IMR-90 (cell line): ENCODE measurements at regions not wholly inside any gene's neighbourhood (a gene's known extent, or its start where the extent isn't known, plus 50 kb on each side); places are given as distances from the start of the nearest gene placed in this dataset.

Experiments
- ATAC-seq: fragments of 200-7000 bp; cut with Tn5 transposase; 2 replicates; pipeline ENCODE4 v1.9.1; 2020; ENCODE audit warnings: low read depth, mild to moderate bottlenecking, moderate library complexity
- BruUV-seq: library from RNA; stranded (reverse); fragments of 400-500 nt; replicated peaks from 2 replicates; lab custom pipeline; 2021; lab: Mats Ljungman, UMichigan
- CTCF ChIA-PET: fragments of 300-600 bp; formaldehyde crosslinking; extraction: SDS; loops from one replicate; lab custom pipeline; 2021; ENCODE audit warnings: antibody characterized with exemption; lab: Yijun Ruan, JAX
- POLR2A ChIA-PET: fragments of 300-600 bp; sonication (Branson Sonifier 250); formaldehyde crosslinking; loops from one replicate; lab custom pipeline; 2022; ENCODE audit warnings: antibody characterized with exemption; ENCODE audit not compliant: unreplicated experiment; lab: Charles Lee
- DNase-seq: peaks from one replicate; pipeline ENCODE4 v3.0.0; 2013
- H2AFZ ChIP-seq: replicated peaks from 2 replicates; pipeline ENCODE3; 2013; ENCODE audit warnings: low read length, mild to moderate bottlenecking; ENCODE audit not compliant: poor library complexity
- H2AK5ac ChIP-seq: 2 replicates; pipeline ENCODE4 v1.6.1; 2013; ENCODE audit warnings: low read depth, low read length, inconsistent platforms
- H2AK9ac ChIP-seq: replicated peaks from 2 replicates; pipeline ENCODE3; 2013; ENCODE audit warnings: mild to moderate bottlenecking, low read depth, low read length, moderate library complexity; ENCODE audit not compliant: poor library complexity
- H2BK120ac ChIP-seq: 2 replicates; pipeline ENCODE4 v1.6.1; 2013; ENCODE audit warnings: low read depth, low read length, inconsistent platforms
- H2BK15ac ChIP-seq: 3 replicates; pipeline ENCODE4 v1.6.1; 2013; ENCODE audit warnings: low read depth, low read length, inconsistent platforms
- H2BK20ac ChIP-seq: 2 replicates; pipeline ENCODE4 v1.6.1; 2013; ENCODE audit warnings: low read depth, mild to moderate bottlenecking, inconsistent platforms, low read length, moderate library complexity
- H2BK5ac ChIP-seq: 2 replicates; pipeline ENCODE4 v1.6.1; 2013; ENCODE audit warnings: mild to moderate bottlenecking, low read depth, low read length, inconsistent platforms; ENCODE audit not compliant: poor library complexity, severe bottlenecking
- H3K14ac ChIP-seq: replicated peaks from 2 replicates; pipeline ENCODE4 v1.6.1; 2013; ENCODE audit warnings: low read depth, low read length, inconsistent platforms
- H3K18ac ChIP-seq: 2 replicates; pipeline ENCODE4 v1.6.1; 2013; ENCODE audit warnings: low read depth, low read length, control low read depth
- H3K23ac ChIP-seq: 2 replicates; pipeline ENCODE4 v1.6.1; 2013; ENCODE audit warnings: low read depth, low read length, inconsistent platforms
- H3K27ac ChIP-seq: 2 replicates; pipeline ENCODE4 v1.5.1; 2013; ENCODE audit warnings: mild to moderate bottlenecking, control low read depth, low read length; ENCODE audit not compliant: insufficient read depth
- H3K27me3 ChIP-seq: 2 replicates; pipeline ENCODE4 v1.6.1; 2013; ENCODE audit warnings: low read length; ENCODE audit not compliant: control insufficient read depth, insufficient read depth
- H3K36me3 ChIP-seq: 2 replicates; pipeline ENCODE4 v1.6.1; 2013; ENCODE audit warnings: low read length, mixed read lengths; ENCODE audit not compliant: control insufficient read depth, insufficient read depth
- H3K4ac ChIP-seq: 2 replicates; pipeline ENCODE4 v1.6.1; 2013; ENCODE audit warnings: low read depth, low read length, inconsistent platforms
- H3K4me1 ChIP-seq: 2 replicates; pipeline ENCODE4 v1.6.1; 2013; ENCODE audit warnings: low read length, mixed read lengths; ENCODE audit not compliant: control insufficient read depth, insufficient read depth
- H3K4me2 ChIP-seq: 2 replicates; pipeline ENCODE4 v1.6.1; 2013; ENCODE audit warnings: low read depth, mild to moderate bottlenecking, control low read depth, low read length, moderate library complexity
- H3K4me3 ChIP-seq: 2 replicates; pipeline ENCODE4 v1.5.1; 2013; ENCODE audit warnings: low read depth, mild to moderate bottlenecking, control low read depth, low read length, moderate library complexity; ENCODE audit not compliant: insufficient read depth
- H3K56ac ChIP-seq: 2 replicates; pipeline ENCODE4 v1.6.1; 2013; ENCODE audit warnings: low read length, inconsistent platforms; ENCODE audit not compliant: insufficient read depth; ENCODE audit errors: extremely low read depth
- H3K79me1 ChIP-seq, 2 experiments: 2 replicates each; pipeline ENCODE4 v1.6.1; 2013; ENCODE audit warnings: low read length in 2 of 2, inconsistent platforms in 1 of 2, low read depth in 1 of 2
- H3K9ac ChIP-seq: 2 replicates; pipeline ENCODE4 v1.6.1; 2013; ENCODE audit warnings: low read depth, low read length, control low read depth
- H3K9me1 ChIP-seq: 2 replicates; pipeline ENCODE4 v1.6.1; 2013; ENCODE audit warnings: low read length, inconsistent platforms; ENCODE audit not compliant: insufficient read depth
- H3K9me3 ChIP-seq: 2 replicates; pipeline ENCODE4 v1.6.1; 2013; ENCODE audit warnings: low read length; ENCODE audit not compliant: control insufficient read depth, insufficient read depth
- H4K20me1 ChIP-seq: 2 replicates; pipeline ENCODE4 v1.6.1; 2013; ENCODE audit warnings: low read length, inconsistent platforms; ENCODE audit not compliant: insufficient read depth
- H4K5ac ChIP-seq: 2 replicates; pipeline ENCODE4 v1.6.1; 2013; ENCODE audit warnings: mild to moderate bottlenecking, low read depth, low read length, control low read depth
- H4K8ac ChIP-seq, 2 experiments: 2 replicates each; pipeline ENCODE4 v1.6.1; 2013; ENCODE audit warnings: low read depth in 2 of 2, low read length in 2 of 2, control low read depth in 1 of 2, inconsistent platforms in 1 of 2
- H4K91ac ChIP-seq: 2 replicates; pipeline ENCODE4 v1.6.1; 2013; ENCODE audit warnings: low read depth, low read length, inconsistent platforms; ENCODE audit not compliant: insufficient read depth
- CEBPB ChIP-seq: IDR thresholded peaks from 2 replicates; pipeline ENCODE4 v1.6.1; 2012; ENCODE audit warnings: low read depth, low read length, improper control_type of control experiment
- CHD1 ChIP-seq: IDR thresholded peaks from 2 replicates; pipeline ENCODE4 v1.6.1; 2012; ENCODE audit warnings: low read depth, low read length, improper control_type of control experiment
- FOS ChIP-seq: fragments of 150-350 bp; IDR thresholded peaks from 2 replicates; pipeline ENCODE4 v1.6.1; 2016; ENCODE audit warnings: low read depth, low read length
- MAFK ChIP-seq: IDR thresholded peaks from 2 replicates; pipeline ENCODE4 v1.6.1; 2012; ENCODE audit warnings: low read depth, low read length, improper control_type of control experiment
- MAZ ChIP-seq: IDR thresholded peaks from 2 replicates; pipeline ENCODE4 v1.6.1; 2012; ENCODE audit warnings: low read depth, mild to moderate bottlenecking, low read length, improper control_type of control experiment, moderate library complexity, borderline replicate concordance
- MXI1 ChIP-seq: IDR thresholded peaks from 2 replicates; pipeline ENCODE4 v1.6.1; 2012; ENCODE audit warnings: low read depth, mild to moderate bottlenecking, low read length, moderate library complexity, borderline replicate concordance
- NFE2L2 ChIP-seq: fragments of 150-350 bp; IDR thresholded peaks from 2 replicates; pipeline ENCODE4 v1.6.1; 2016; ENCODE audit warnings: low read depth, mild to moderate bottlenecking, low read length
- RCOR1 ChIP-seq: IDR thresholded peaks from 2 replicates; pipeline ENCODE4 v1.6.1; 2012; ENCODE audit warnings: mild to moderate bottlenecking, low read length, improper control_type of control experiment; ENCODE audit not compliant: insufficient replicate concordance
- RFX5 ChIP-seq: IDR thresholded peaks from 2 replicates; pipeline ENCODE4 v1.8.0; 2012; ENCODE audit warnings: low read depth, mild to moderate bottlenecking, low read length, moderate library complexity
- SMC3 ChIP-seq: fragments of 150-350 bp; IDR thresholded peaks from 2 replicates; pipeline ENCODE4 v1.6.1; 2016; ENCODE audit warnings: low read depth, mild to moderate bottlenecking, antibody characterized with exemption, low read length, moderate library complexity
- WGBS, 2 experiments: methylation state at CpG; one replicate each; pipeline versions ENCODE4 v1.1.5 to v1.1.7; 2013; ENCODE audit warnings: missing lambda C conversion rate in 2 of 2; ENCODE audit not compliant: insufficient read length in 1 of 2; ENCODE audit errors: extremely low coverage in 2 of 2; 5-methylcytosine and 5-hydroxymethylcytosine counted together
- dilution Hi-C: fragments of 300-500 bp; cut with HindIII; formaldehyde crosslinking; loops from one replicate; pipeline ENCODE4 v1.14.3; 2018; ENCODE audit warnings: low sequenced_read_pairs; ENCODE audit not compliant: unreplicated experiment
- in situ Hi-C: fragments of 300-500 bp; cut with MboI; formaldehyde crosslinking; loops from 3 replicates; pipeline ENCODE4 v1.14.3; 2019; ENCODE audit warnings: low sequenced_read_pairs, inconsistent platforms, mixed read lengths
- intact Hi-C: fragments of 100-400 bp; cut with micrococcal nuclease; formaldehyde crosslinking; loops from 2 replicates; pipeline ENCODE4 v1.10.0; 2022
- TF ChIP-seq, protein P1 (sequence below): fragments of 150-350 bp; IDR thresholded peaks from 2 replicates; pipeline ENCODE4 v1.6.1; 2017; ENCODE audit warnings: mild to moderate bottlenecking, antibody characterized with exemption, low read length, low read depth
- TF ChIP-seq, protein P2 (sequence below): conservative IDR thresholded peaks from 2 replicates; pipeline ENCODE4 v1.5.1; 2012; ENCODE audit warnings: mild to moderate bottlenecking, low read depth, low read length, improper control_type of control experiment
- TF ChIP-seq, protein P3 (sequence below): fragments of 150-350 bp; IDR thresholded peaks from 2 replicates; pipeline ENCODE4 v1.6.1; 2016; ENCODE audit warnings: low read depth, mild to moderate bottlenecking, low read length, moderate library complexity, borderline replicate concordance

DNA sequence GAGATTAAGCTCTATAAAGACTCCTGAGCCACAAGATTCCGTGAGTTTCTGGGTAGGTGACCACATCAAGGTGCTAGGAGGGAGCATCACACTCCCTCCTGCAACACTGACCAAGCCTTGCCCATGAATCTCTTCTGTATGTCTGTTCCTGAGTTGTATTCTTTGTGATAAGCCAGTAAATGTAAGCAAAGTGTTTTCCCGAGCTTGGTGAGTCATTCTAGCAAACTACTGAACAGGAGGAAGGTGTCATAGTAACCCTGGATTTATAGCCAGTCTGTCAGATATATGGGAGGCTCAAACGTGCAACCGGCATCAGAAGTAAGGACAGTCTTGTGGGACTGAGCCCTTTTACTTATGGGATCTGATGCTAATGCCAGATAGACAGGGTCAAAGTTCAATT is 346.1 kb upstream of the KYNU start:
- H3K4ac ChIP-seq: no peak overlapping the region
- H3K23ac ChIP-seq: no peak overlapping the region
- TF ChIP-seq, protein P1, sequence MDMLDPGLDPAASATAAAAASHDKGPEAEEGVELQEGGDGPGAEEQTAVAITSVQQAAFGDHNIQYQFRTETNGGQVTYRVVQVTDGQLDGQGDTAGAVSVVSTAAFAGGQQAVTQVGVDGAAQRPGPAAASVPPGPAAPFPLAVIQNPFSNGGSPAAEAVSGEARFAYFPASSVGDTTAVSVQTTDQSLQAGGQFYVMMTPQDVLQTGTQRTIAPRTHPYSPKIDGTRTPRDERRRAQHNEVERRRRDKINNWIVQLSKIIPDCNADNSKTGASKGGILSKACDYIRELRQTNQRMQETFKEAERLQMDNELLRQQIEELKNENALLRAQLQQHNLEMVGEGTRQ: no peak
- TF ChIP-seq CEBPB: no peak
- TF ChIP-seq MAFK: no peak
- no peak for TF ChIP-seq SMC3
- TF ChIP-seq, protein P2, sequence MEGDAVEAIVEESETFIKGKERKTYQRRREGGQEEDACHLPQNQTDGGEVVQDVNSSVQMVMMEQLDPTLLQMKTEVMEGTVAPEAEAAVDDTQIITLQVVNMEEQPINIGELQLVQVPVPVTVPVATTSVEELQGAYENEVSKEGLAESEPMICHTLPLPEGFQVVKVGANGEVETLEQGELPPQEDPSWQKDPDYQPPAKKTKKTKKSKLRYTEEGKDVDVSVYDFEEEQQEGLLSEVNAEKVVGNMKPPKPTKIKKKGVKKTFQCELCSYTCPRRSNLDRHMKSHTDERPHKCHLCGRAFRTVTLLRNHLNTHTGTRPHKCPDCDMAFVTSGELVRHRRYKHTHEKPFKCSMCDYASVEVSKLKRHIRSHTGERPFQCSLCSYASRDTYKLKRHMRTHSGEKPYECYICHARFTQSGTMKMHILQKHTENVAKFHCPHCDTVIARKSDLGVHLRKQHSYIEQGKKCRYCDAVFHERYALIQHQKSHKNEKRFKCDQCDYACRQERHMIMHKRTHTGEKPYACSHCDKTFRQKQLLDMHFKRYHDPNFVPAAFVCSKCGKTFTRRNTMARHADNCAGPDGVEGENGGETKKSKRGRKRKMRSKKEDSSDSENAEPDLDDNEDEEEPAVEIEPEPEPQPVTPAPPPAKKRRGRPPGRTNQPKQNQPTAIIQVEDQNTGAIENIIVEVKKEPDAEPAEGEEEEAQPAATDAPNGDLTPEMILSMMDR: no peak
- TF ChIP-seq FOS: no peak
- TF ChIP-seq MAZ: no peak
- no peak for TF ChIP-seq CHD1
- no peak for TF ChIP-seq RFX5
- TF ChIP-seq MXI1: no peak
- TF ChIP-seq NFE2L2: no peak
- TF ChIP-seq, protein P3, sequence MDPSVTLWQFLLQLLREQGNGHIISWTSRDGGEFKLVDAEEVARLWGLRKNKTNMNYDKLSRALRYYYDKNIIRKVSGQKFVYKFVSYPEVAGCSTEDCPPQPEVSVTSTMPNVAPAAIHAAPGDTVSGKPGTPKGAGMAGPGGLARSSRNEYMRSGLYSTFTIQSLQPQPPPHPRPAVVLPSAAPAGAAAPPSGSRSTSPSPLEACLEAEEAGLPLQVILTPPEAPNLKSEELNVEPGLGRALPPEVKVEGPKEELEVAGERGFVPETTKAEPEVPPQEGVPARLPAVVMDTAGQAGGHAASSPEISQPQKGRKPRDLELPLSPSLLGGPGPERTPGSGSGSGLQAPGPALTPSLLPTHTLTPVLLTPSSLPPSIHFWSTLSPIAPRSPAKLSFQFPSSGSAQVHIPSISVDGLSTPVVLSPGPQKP: no peak
- TF ChIP-seq RCOR1: no peak
- ChIA-PET CTCF (no interaction called here), POLR2A (no interaction called here)
- dilution Hi-C loops (no loop called here), intact Hi-C loops (no loop called here), in situ Hi-C loops (no loop called here)
- no peak overlapping the region for H3K9ac ChIP-seq
- H3K9me3 ChIP-seq: no peaks in the 10 kb centered on the region
- H2AK5ac ChIP-seq: no peak overlapping the region
- H3K18ac ChIP-seq: no peak overlapping the region
- no peak overlapping the region for H3K4me3 ChIP-seq
- H2BK5ac ChIP-seq: no peak overlapping the region
- no peak overlapping the region for H3K27ac ChIP-seq
- no CpG with 5 or more reads among the region's 4 CpGs for WGBS, 2 experiments
- H3K4me1 ChIP-seq: no peaks in the 10 kb centered on the region
- no peak for DNase-seq
- no peak overlapping the region for H2AK9ac ChIP-seq
- no peak overlapping the region for H2BK20ac ChIP-seq
- H3K4me2 ChIP-seq: no peak overlapping the region
- no TSS peak for BruUV-seq
- H4K20me1 ChIP-seq: no peaks in the 10 kb centered on the region
- no peak overlapping the region for H4K5ac ChIP-seq
- no peaks in the 10 kb centered on the region for H3K36me3 ChIP-seq
- no peak overlapping the region for H2BK120ac ChIP-seq
- H2BK15ac ChIP-seq: no peak overlapping the region
- no peak overlapping the region for H4K91ac ChIP-seq
- H4K8ac ChIP-seq: no peak overlapping the region
- H3K79me1 ChIP-seq: no peaks in the 10 kb centered on the region
- no peak overlapping the region for H3K14ac ChIP-seq
- no peak for ATAC-seq
- H2AFZ ChIP-seq: no peak overlapping the region
- H3K56ac ChIP-seq: no peak overlapping the region
- no peaks in the 10 kb centered on the region for H3K9me1 ChIP-seq
- no peaks in the 10 kb centered on the region for H3K27me3 ChIP-seq
